OCI-LY7 (cell line): ENCODE measurements at regions not wholly inside any gene's neighbourhood (a gene's known extent, or its start where the extent isn't known, plus 50 kb on each side); places are given as distances from the start of the nearest gene placed in this dataset.

Experiments
- EZH2phosphoT487 ChIP-seq: fragments of 200-600 bp; sonication (generic); IDR thresholded peaks from 2 replicates; pipeline ENCODE4 v1.6.1; 2018; ENCODE audit warnings: low read depth, borderline replicate concordance, mild to moderate bottlenecking, mixed run types, antibody characterized with exemption, low read length, moderate library complexity, mixed read lengths
- TF ChIP-seq, protein P1 (sequence below): fragments of 200-600 bp; sonication (generic); conservative IDR thresholded peaks from 2 replicates; pipeline ENCODE4 v1.5.1; 2014; ENCODE audit warnings: mild to moderate bottlenecking, antibody characterized with exemption, low read length, moderate library complexity, mixed read lengths

DNA sequence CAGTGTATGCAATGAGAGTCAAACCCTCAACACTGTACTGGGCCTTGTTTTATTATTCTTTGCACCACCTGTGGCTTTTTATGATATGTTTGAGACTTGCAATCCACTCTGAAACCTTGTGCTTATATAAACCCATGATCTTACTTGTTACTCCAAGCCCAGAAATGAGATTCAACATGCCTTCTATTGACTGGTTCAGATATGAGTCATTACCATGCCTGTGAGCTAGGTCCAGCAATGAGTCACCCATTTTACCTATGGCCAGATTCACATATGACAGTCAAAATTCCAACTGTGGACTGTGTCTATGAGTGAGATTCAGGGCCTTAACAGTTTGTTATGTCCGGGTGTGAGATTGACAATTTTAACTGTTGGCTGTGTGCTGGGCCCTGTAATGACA lies 1846.1 kb downstream of the TP53TG3F start:
- TF ChIP-seq, protein P1, sequence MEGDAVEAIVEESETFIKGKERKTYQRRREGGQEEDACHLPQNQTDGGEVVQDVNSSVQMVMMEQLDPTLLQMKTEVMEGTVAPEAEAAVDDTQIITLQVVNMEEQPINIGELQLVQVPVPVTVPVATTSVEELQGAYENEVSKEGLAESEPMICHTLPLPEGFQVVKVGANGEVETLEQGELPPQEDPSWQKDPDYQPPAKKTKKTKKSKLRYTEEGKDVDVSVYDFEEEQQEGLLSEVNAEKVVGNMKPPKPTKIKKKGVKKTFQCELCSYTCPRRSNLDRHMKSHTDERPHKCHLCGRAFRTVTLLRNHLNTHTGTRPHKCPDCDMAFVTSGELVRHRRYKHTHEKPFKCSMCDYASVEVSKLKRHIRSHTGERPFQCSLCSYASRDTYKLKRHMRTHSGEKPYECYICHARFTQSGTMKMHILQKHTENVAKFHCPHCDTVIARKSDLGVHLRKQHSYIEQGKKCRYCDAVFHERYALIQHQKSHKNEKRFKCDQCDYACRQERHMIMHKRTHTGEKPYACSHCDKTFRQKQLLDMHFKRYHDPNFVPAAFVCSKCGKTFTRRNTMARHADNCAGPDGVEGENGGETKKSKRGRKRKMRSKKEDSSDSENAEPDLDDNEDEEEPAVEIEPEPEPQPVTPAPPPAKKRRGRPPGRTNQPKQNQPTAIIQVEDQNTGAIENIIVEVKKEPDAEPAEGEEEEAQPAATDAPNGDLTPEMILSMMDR, result no peak
- no peak for TF ChIP-seq EZH2phosphoT487
